ENCODE measurements at regions not wholly inside any gene's neighbourhood (a gene's known extent, or its start where the extent isn't known, plus 50 kb on each side); places are given as distances from the start of the nearest gene placed in this dataset.

DNA sequence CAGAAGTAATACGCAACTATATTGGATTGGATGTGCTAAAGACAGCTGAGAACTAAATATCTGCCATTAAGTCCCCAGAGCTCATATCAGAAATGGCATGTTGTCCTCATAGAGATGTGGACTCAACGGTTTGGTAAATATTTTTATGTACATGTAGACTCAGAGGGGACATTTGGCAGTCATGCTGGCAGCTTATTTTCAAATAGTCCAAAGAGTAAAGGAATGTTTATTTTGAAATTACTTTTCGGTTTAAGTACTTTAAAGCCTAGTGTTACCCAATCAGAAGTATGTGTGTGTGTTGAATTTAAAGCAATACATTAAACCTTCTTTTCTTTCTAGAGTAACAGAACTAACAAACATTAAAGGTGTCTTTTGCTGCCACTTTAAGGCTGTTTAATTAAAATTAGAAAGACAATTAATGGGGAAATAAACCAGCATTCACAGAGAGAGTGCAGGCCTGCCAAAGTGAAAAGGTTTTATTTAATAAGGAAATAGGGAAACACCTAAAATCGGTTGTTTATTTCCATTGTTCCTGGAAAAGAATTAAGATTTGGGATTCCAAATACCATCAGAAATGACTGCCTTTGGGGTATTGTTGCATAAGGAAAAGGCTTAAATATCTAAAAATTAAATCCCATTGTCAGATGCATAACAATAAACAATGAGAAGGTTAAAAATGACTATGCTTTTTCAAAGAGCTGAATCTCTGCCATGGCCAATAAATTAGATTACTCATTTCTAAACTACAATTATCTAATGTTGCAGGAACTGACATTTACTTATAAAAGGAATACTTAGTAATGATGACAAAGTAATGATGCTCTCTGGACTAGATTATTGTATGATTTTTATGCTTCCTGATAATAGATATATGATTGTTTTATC, 113.4 kb upstream of the AHR start:
- no peak for DNase-seq

DNA sequence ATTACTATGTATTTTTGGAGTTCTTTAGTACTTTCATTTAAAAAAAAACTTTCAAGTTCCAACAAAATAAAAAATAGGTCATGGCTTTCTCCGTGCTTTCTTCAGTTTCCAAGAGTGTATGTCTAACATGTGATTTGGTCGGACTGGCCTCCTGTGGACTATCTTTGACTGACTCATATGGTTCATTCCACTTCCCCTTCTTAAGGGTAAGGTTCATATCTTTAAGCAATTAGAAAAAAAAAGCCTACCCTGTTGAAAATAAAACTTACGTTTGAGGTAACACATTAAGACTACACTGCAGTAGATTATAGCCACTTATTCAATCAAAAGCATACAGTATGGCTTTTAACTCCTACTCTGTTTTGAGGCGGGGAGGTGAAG, 112.8 kb upstream of the AHR start:
- DNase-seq: no peak

DNA sequence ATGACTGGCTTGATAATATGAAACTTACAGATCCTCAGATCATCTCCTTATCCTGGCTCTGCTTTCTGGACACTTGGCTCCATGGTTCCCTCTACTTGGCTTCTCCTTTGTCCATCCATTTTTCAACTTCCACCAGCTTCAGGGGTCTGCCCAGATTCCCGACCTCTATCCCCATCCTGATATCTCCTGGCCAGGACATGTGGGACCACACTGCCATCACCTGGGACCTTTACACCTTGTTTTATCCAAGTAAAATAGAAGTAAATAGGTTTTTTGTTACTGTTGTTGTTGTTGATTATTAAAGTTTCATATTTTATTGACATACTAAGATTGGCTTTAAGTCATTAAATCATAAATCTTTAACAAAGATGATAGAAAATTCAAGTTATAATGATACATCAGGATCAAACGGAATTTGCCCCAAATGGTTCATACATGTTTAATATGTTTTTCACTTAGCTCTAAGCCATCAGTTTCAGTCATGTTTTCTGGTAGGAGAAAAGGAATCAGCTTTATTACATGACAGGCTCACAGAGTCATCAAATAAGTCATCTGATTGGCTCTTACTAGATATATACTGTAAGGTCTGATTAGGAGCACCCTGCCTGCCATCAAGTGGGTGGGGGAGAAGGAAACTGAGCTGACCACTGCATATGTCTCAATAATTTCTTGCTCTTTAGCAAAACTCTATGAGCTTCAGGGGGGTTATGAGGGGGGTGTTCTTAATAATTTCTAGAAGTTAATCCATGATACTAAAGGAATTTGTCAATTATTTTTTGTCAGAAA, 111.5 kb upstream of the AHR start:
- no peak for DNase-seq

DNA sequence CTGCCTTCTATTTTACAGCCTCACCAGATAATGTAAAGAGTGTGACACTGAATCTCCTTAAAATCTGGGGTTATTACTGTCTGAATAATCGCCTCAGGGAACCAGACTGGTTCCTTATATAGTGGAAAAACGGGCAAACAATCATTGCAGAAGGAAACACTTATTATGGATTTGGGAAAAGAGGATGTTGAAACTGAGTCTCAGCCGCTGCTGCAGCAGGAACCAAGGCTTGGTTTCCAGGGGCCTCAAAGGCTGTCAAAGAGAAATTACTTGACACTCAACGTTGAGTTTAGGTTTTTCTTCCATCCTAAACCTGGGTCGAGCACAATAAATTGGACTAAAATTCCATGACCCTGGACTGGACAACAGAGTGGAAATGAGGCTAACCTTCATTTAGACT, 103.8 kb upstream of the AHR start:
- DNase-seq: no peak

DNA sequence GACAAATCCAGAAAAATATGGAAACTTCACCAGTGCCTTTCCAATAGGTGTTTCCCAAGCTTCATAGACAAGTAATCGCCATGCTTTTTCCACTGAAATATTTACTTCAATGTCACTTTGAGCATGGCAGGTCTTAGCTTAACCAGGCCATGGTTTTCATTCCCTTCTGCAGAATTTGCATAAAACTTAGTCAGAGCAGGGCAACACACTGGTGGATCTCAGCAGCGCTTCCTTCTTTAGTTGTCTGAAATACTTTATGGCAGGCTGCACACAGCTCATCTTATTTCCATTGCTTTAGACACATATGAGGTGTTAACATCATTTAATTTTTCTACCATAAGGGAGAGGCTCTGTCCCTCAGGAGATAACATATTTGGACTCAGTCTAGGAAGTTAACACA, 102.9 kb upstream of the AHR start:
- no peak for DNase-seq

DNA sequence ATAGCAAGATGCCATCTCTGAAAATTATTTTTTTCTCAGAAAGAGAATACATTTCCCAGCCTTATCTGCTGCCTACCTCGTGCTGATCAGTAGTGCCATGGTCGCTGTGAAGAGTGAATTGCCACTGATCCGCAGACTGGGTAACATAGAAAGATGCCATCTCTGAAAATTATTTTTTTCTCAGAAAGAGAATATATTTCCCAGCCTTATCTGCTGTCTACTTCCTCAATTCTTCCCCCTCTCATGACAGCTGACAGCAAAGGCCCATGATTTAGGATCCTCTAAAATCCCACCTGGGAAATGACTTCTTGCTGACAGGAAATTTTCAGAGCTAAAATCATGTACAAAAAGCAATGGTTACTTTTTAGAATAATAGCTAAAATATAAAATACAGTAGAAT, 92.5 kb upstream of the AHR start:
- DNase-seq: no peak

DNA sequence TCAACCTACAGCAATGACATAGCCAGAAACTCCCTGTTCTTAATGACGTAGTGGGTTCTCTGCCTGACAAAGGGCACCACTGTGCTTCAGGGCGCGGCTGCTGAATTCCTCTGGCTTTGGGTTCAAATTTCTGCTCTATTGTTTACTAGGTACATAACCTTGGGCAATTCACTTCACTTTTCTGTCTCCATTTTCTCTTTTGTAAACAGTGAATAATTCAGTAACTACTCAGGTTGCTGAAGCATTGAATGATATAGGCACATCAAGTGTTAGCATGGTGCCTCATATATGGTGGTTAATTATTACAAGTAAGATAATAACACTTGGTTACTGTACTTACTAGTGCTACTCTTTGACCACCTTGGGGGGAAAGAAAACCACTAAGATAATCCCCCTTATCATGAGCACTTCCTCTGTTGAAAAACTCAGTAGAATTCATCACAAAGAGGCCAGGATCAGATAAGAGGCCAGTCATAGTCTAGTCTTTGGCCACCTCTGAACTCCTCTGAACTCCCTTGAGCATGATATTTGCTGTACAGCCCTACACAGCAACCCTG, 92.0 kb upstream of the AHR start:
- DNase-seq: no peak

DNA sequence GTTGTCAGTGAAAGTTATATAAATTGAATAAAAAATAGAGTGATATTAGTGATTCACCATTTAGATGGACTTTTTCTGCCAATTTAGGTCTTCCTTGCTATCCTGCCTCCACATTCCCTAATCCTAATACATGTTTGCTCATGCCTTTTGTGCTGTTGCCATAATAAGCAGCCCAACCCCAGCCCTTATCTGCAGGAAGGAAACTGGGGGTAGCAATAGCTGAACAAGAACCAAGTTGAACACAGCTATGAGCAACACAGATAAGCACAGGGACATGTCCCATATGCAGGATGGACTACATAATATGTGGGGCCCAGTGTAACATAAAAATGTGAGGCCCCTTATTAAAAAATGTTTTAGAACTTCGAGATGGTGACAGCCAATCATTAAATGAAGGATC, 91.2 kb upstream of the AHR start:
- no peak for DNase-seq

DNA sequence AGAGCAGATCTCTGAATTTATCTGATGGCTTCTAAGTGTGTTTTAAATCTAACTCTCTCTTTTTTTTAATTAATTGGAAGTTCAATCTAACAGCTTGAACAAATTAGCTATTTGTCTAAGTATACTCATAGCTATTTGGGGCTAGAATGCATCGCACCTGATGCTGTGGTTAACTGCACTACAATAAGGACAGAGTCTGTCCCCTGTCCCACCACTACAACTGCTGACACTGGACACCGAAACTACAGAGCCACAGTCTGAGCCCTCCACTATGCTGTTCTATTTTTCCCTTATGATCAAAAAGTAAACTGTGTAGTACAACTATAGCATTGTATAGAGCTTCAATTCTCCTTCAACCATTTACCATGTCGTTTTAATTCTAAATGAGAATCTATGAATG, 89.4 kb upstream of the AHR start:
- DNase-seq: no peak

DNA sequence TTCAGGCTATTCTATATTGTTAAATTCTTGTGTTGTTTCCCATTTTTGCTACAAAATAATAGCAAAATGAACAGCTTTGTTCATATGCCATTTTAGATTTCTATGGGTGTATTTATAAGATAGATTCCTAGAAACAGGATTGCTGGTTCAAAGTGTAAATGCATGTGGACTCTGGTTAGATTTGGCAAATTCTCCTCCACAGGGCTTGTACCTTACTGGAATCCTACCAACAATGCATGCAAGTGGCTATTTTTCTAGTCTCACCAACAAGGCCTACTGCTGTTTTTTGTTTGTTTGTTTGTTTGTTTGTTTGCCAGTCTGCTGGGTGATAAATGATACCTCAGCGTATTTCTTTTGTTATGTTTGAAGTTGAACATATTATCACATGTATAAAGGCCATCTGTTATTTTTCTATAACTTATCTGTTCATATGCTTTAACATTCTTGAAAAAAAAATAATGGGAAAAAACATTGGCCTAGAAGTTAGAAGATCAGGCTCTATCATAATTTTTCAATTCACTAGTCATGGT, 87.1 kb upstream of the AHR start:
- no peak for DNase-seq

DNA sequence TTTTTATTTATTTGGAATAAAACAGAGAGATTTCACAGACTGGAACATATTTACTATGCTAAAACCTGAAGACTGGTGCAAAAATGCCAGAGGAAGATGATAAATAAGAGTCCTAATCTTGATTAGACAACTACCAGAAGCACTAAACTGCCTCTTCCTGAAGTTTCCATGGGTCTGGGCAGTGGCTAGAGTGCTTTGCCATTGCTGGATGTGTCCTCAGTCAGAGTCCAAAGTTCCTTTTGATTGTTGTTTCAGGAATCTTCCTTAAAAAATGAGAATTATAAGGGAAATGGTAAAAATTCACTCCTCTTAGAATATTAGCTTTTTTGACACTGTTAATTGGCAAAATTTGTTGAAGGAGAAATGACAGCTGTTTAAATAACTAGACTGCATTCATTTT, 86.3 kb upstream of the AHR start:
- no peak for DNase-seq

DNA sequence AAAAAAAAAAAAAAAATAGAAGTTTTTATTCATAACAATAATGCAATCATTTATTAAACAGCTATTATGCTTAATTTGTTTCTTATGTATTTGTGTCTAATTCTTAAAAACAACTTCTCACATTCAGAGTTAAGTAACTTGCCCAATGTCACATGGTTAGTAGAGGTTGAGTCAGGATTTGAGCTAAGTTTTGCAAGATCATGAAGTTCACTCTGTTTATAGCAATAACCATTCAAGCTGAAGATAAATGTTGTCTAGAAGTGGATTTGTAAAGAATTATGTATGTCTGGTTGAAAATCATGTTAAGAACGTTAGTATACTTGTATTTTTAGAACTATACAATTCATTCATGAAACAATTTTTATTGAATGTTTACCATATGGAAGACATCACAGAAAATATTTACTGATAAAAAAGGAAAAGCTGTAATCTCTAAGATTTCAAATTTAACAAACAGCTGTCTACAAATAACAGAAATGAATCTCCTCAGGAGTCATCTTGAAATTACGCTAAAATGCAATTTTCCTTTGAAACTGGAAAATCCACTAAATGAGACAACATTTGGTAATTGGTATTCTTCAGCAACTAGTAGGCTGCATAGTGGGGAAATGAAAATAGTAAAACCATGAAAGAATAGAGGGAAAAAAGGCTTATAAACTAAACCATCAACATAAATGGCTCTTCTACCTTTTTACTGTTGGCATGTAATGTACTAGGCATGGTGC, 70.5 kb upstream of the AHR start:
- no peak for DNase-seq

DNA sequence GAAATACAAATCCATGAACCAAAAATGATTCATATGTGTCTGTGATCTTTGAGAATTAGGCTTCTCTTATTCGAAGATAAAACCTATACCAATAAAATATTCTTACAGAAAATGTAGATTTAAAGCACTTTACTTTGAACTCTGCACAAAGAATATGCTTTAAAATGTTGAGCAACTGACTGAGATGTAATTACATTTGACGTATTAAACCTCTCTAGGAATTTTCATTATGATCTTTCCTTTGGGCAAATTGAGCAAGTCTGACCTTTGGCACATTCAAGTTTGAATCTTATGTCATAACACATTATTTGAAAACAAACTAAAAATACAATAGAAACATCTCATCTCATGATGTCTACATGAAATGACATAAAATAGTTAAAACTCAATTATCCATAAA, 69.2 kb upstream of the AHR start:
- no peak for DNase-seq

DNA sequence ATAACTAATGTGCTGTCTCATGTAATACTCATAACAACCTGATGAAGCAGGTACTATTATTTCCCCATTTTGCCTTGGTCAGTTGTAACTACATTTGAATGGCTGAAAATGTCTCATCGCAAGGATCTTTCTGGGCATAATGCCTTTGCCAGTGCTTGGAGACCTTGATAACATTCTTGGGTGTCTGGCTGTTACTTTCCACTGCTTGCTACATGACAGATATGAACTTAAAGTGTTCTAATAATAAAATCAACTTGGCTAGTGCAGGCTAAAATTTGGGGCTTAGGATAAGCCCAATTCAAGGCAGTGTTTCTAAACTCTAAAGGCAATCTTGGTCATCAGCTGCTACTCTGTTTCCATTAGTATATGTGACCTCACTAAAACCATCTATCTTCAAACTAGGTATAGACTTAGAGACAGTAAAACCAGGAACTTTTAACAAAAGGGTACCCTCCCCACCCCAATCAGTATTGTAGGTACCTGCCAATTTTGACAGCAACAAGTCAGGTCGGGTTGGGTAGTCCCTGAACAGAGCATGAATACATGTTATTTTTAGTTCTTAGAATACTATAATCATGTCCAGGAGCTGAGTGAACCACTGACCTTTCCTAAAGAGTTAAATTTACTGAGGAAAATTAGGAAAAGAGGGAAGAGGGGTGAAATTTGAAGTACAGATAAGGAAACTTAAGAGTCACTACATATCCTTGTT, 68.2 kb upstream of the AHR start:
- DNase-seq: no peak

DNA sequence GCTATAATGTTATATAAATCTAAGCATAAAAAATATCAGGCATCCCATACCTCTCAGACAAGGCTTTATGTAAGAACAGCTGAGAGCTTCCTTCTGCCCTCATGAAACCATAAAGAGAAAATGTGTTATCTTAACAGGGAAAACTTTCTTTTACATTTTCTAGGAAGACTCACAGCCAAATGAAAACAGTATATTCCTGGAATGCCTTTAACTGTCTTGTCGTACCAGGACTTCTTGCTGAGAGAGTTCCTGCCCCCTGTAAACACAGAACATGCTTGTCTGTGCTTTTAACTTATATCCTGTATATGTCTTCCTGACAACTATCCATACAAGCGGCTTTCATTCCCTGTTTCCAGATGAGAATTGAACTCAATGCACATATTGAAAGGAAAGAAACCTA, 64.8 kb upstream of the AHR start:
- DNase-seq: no peak

DNA sequence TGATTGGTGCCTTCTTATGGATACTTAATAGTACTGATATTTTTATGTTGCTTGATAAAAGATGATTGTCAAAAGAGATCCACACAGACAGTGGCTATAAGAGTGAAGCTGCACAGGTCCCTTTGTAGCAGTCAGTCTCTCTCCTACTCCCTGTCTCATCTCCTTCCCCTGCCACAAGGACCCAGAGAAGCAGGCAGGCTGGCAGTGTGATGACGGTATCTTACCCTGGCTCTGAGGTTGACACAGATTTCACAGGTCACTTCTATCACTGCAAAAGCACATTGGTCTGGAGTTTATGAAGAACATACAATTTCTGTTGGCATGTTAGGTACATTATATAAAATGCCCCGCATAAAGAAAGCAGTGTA, 64.4 kb upstream of the AHR start:
- DNase-seq: no peak

DNA sequence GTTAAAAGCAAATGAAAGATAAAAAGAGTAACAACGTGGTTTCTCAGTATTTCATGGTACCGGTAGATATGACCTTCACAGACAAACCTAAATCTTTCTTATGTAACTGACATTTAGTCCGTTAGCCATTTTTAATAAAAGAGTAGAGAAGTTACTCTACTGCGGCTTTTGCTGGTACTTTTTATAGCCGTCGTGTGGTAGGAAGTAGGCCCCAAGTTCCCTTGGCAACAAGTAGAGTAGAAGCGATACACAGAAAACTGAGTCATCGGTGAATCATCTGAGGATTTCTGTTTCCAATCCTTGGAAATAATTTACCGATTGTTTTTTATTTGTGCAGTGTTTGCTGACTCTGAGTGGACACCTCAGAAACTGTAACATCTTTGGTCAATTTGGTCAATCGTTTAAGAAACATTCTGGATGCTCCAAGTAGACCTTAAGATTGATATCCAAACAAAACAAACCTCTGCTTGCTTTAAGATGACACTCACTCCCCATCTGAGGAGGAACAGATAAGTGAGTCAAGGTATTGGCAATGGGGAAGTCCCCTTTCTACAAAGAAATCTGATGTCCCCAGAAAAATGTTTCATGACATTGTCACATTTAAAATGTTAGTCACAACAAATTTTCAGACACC, 63.9 kb upstream of the AHR start:
- DNase-seq: no peak

DNA sequence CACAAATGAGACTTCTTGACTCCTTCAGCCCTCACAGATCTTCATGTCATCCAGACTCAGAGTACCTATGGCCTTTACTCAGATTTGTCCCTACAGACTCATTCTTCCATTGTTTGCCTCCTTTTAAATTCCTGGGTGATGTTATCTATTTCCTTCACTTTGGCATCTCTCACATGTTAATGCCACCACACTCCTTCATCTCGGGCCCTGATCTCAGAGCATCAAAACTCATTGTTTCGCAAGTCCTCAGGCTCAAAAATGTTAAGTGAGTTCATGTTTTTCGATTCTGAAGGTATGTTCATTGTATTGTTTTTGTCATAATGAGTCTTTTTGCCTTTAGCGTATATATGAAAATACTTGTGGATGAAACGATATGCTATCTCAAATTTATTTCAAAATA, 62.3 kb upstream of the AHR start:
- no peak for DNase-seq

DNA sequence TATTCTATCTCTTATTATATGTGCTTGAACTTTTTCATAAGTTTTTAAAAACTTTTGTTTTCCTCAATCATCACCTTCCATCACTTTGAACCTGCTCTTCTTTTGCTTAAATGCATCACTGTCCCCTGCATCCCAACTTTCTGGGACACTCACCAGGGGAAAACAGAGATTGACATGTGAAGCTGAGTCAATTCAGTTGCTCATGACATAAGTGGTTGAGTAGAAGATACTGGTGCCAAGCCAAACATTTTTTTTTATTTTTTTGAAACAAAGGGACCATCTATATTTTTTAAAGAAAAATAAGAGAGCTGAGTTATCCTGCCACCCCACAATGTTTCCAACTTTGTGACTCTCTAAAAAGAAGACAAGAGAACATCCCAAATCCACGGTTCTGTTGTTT, 61.8 kb upstream of the AHR start:
- no peak for DNase-seq

DNA sequence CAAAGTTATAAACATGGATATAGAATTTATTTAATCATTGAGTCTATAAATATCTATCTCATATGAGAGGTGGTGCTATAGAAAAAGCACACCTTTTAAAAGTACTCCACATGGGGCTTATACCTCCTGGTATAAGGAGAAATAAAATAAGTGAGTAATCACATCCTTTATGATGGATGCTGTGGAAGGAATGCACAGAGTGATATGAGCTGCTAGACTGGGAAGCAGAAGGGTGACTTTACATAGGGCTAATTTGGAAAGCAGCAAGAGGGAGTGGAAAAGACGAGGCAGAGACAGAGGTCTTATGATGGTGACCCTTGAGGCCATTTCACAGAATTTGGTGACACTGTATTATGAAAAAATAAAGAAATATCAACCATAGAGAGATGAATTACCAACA, 59.4 kb upstream of the AHR start:
- no peak for DNase-seq

DNA sequence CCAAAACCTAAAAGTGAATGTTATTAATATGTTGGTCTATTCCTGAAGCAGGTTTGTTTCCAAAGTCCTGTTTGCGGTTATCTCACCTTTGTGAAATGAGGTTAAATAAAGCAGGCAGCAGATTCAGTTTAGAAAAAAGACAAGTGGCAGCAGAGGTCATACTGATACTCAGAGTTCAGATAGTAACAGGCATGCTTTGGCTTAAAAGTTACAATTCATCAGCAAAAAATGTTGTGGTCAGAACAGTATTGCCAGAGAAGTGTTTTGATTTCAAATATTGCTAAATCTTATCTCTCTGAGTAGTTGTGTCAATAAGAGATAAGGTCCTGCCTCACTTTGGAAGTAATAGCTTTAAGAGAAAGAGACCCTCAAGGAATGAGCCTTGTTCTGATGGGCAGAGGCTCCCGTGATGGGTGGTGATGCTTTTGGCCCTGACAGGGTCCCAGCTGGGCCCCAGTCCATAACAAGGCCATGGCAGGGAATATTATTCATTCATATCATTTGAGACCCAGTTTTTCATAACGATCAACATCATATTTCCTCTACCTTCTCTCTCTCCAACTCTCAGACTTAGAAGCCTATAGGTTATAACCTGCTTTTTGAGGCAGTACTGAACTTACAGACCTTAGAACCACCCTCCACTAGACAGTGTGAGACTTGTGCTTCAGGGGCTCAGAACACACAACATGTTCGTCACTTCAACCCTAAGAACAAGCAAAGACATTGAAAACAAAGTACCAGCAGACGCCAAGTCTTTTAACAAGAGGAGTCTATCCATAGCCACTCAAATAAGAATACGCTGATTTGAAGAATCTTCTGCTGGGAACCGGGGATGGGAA, 58.5 kb upstream of the AHR start:
- DNase-seq: no peak
